ENCODE measurements at regions not wholly inside any gene's neighbourhood (a gene's known extent, or its start where the extent isn't known, plus 50 kb on each side); places are given as distances from the start of the nearest gene placed in this dataset.

GRCh38 chr19:30224689-30225606 lies 147.2 kb upstream of the ZNF536 start (continued):
- TF ChIP-seq MAFK (IDR thresholded peaks at IDR 0.05; ENCODE audit: low read depth, low read length) = no peak

DNA sequence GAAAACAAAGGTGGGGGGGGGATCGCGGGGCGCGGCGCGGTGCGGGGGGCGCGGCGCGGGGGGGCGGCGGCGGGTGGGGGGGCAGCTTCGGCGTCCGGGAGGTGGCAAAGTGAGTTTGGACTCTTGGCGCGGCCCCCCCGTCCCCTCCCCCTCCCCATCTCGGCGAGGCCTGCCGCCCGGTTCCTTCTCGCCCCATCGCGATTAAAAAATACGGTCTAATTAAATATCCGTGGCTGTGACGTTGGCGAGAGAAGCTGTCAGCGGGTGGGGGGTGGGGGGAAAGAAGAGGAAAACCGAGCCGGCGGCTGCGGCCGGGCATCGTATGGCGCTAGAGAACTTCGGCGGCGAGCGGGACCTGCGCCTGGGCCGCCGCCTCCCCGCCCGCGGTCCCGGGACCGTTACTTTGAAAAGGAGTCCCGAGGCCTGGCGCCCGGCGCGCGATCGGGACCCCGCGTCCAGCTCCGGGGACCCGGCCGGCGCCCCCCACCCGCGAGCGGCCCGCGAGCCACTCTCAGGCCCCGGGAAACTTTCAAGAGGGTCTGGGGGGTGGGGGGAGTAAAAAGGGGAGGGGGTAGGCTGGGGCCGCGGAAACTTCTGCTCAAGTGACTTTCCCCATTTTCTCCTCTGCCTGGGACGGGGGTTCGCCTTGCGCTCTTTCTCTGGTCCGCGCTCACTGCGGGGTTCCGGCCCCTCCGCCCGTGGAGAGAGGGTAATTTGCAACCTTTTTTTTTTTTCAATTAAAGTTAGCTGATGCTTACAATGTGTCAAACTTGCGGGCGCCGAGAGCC lies 146.3 kb upstream of the ZNF536 start:
- Histone ChIP-seq H2AK9ac (replicated peaks; ENCODE audit: low read depth, low read length, poor library complexity) (no peak overlapping the region), H3K56ac (ENCODE audit: extremely low read depth, insufficient read depth, low read length) (no peak overlapping the region), H2BK20ac (ENCODE audit: low read depth, low read length) (no peak overlapping the region), H3K36me3 (ENCODE audit: control insufficient read depth, insufficient read depth, low read length) (no peaks in the 10 kb centered on the region), H3K23ac (ENCODE audit: low read depth, low read length) (no peak overlapping the region), H4K5ac (ENCODE audit: low read depth, low read length) (no peak overlapping the region), H2AK5ac (ENCODE audit: low read depth, low read length) (no peak overlapping the region), H4K8ac (ENCODE audit: low read depth in 2 of 2, low read length in 2 of 2) (no peak overlapping the region), H3K4ac (ENCODE audit: low read depth, low read length) (no peak overlapping the region), H2BK15ac (ENCODE audit: low read depth, low read length) (no peak overlapping the region), H2AFZ (replicated peaks; ENCODE audit: low read length, poor library complexity) (no peak overlapping the region), H3K4me3 (ENCODE audit: insufficient read depth, low read depth, low read length) (no peak overlapping the region; the same call in 1 of the 2 replicates), H3K14ac (replicated peaks; ENCODE audit: low read depth, low read length) (no peak overlapping the region), H3K4me2 (ENCODE audit: low read depth, low read length) (peak overlapping the region; percentile 26; the same call in 1 of the 2 replicates), H3K27ac (ENCODE audit: insufficient read depth, low read length) (no peak overlapping the region), H2BK120ac (ENCODE audit: low read depth, low read length) (no peak overlapping the region), H3K27me3 (ENCODE audit: control insufficient read depth, insufficient read depth, low read length) (peaks cover 58% of the 10 kb centered on the region), H4K91ac (ENCODE audit: insufficient read depth, low read depth, low read length) (no peak overlapping the region), H4K20me1 (ENCODE audit: insufficient read depth, low read length) (no peaks in the 10 kb centered on the region), H3K9ac (ENCODE audit: low read depth, low read length) (no peak overlapping the region), H3K9me3 (ENCODE audit: control insufficient read depth, insufficient read depth, low read length) (no peaks in the 10 kb centered on the region), H3K18ac (ENCODE audit: low read depth, low read length) (no peak overlapping the region), H3K4me1 (ENCODE audit: control insufficient read depth, insufficient read depth, low read length) (peaks cover 4% of the 10 kb centered on the region; the same call in 1 of the 2 replicates), H3K79me1 (ENCODE audit: low read depth in 1 of 2, low read length in 2 of 2) (no peaks in the 10 kb centered on the region), H3K9me1 (ENCODE audit: insufficient read depth, low read length) (no peaks in the 10 kb centered on the region), H2BK5ac (ENCODE audit: low read depth, low read length, poor library complexity, severe bottlenecking) (no peak overlapping the region)
- POLR2A ChIA-PET (ENCODE audit: unreplicated experiment) = no interaction called here
- dilution Hi-C loops (cut with HindIII; ENCODE audit: low sequenced_read_pairs, unreplicated experiment) = no loop called here
- DNase-seq (no peak), ATAC-seq (ENCODE audit: low read depth) (no peak)
- BruUV-seq (replicated peaks) = no TSS peak
- CTCF ChIA-PET = no interaction called here
- in situ Hi-C loops (cut with MboI; ENCODE audit: low sequenced_read_pairs) = no loop called here
- intact Hi-C loops (cut with micrococcal nuclease) = loop anchor here (10.0 kb wide), 2 partner anchors 281 to 419 kb away; partner anchors contain the start of gene URI1
- 1% methylated on average over 23 of the region's 84 CpGs; no CpG with 5 or more reads in 1 of the 2 experiments for WGBS, 2 experiments (ENCODE audit: extremely low coverage in 2 of 2, insufficient read length in 1 of 2)
- no peak for TF ChIP-seq RFX5 (IDR thresholded peaks at IDR 0.05; ENCODE audit: low read depth, low read length)
- no peak for TF ChIP-seq FOS (IDR thresholded peaks at IDR 0.05; ENCODE audit: low read depth, low read length)
- TF ChIP-seq, protein P1, sequence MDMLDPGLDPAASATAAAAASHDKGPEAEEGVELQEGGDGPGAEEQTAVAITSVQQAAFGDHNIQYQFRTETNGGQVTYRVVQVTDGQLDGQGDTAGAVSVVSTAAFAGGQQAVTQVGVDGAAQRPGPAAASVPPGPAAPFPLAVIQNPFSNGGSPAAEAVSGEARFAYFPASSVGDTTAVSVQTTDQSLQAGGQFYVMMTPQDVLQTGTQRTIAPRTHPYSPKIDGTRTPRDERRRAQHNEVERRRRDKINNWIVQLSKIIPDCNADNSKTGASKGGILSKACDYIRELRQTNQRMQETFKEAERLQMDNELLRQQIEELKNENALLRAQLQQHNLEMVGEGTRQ (IDR thresholded peaks at IDR 0.05; ENCODE audit: low read depth, low read length) = no peak
- TF ChIP-seq CEBPB (IDR thresholded peaks at IDR 0.05; ENCODE audit: low read depth, low read length) = no peak
- TF ChIP-seq SMC3 (IDR thresholded peaks at IDR 0.05; ENCODE audit: low read depth, low read length) = no peak
- TF ChIP-seq NFE2L2 (IDR thresholded peaks at IDR 0.05; ENCODE audit: low read depth, low read length) = no peak
- no peak for TF ChIP-seq ELK1 (IDR thresholded peaks at IDR 0.05; ENCODE audit: borderline replicate concordance, low read depth, low read length)
- TF ChIP-seq RAD21 (IDR thresholded peaks at IDR 0.05; ENCODE audit: low read length) = no peak
- TF ChIP-seq MXI1 (IDR thresholded peaks at IDR 0.05; ENCODE audit: borderline replicate concordance, low read depth, low read length) = no peak
- TF ChIP-seq MAZ (IDR thresholded peaks at IDR 0.05; ENCODE audit: borderline replicate concordance, low read depth, low read length) = no peak

Data from IMR-90 (cell line).